ENCODE measurements at regions not wholly inside any gene's neighbourhood (a gene's known extent, or its start where the extent isn't known, plus 50 kb on each side); places are given as distances from the start of the nearest gene placed in this dataset.
"Not testable (repeated sequence)": the region's sequence is repeated elsewhere in the genome, so short reads cannot be mapped to it uniquely, and the experiment has no call there.

- no peak for DNase-seq (ENCODE audit: low read depth in 2 of 2)
- no peak for TF ChIP-seq CTCF (IDR thresholded peaks at IDR 0.05; ENCODE audit: low read depth, low read length)
- H3K4me3 ChIP-seq (replicated peaks in 1 of 2; ENCODE audit: low read depth in 2 of 2, low read length in 2 of 2), result no peak overlapping the region
Observed at GRCh38 chr17:22102177-22102576, 409.9 kb downstream of the KCNJ18 start.

- not testable (repeated sequence) for DNase-seq (ENCODE audit: low read depth in 2 of 2); H3K4me3 ChIP-seq (replicated peaks in 1 of 2; ENCODE audit: low read depth in 2 of 2, low read length in 2 of 2)
Observed at GRCh38 chr17:22116720-22117119, 424.4 kb downstream of the KCNJ18 start.

GRCh38 chr17:22117401-22117800 is 425.1 kb downstream of the KCNJ18 start:
- not testable (repeated sequence) for DNase-seq (ENCODE audit: low read depth in 2 of 2); H3K4me3 ChIP-seq (replicated peaks in 1 of 2; ENCODE audit: low read depth in 2 of 2, low read length in 2 of 2)

GRCh38 chr17:22119016-22119415 is 426.7 kb downstream of the KCNJ18 start:
- not testable (repeated sequence) for H3K4me3 ChIP-seq (replicated peaks in 1 of 2; ENCODE audit: low read depth in 2 of 2, low read length in 2 of 2); DNase-seq (ENCODE audit: low read depth in 2 of 2)

- DNase-seq (ENCODE audit: low read depth in 2 of 2), result peak in 1 of 2 donors; percentile 41
Observed at GRCh38 chr17:22119751-22120150, 427.4 kb downstream of the KCNJ18 start.

GRCh38 chr17:22123536-22124281 is 431.4 kb downstream of the KCNJ18 start:
- no peak for TF ChIP-seq CTCF (IDR thresholded peaks at IDR 0.05; ENCODE audit: low read depth, low read length)
- H3K4me3 ChIP-seq (replicated peaks in 1 of 2; ENCODE audit: low read depth in 2 of 2, low read length in 2 of 2), result no peak overlapping the region
- DNase-seq (ENCODE audit: low read depth in 2 of 2), result no peak

More at GRCh38 chr17:22119751-22120150, 427.4 kb downstream of the KCNJ18 start:
- H3K4me3 ChIP-seq (replicated peaks in 1 of 2; ENCODE audit: low read depth in 2 of 2, low read length in 2 of 2), result not testable (repeated sequence)

- TF ChIP-seq CTCF (IDR thresholded peaks at IDR 0.05; ENCODE audit: low read depth, low read length), result no peak
- no peak for DNase-seq (ENCODE audit: low read depth in 2 of 2)
- H3K4me3 ChIP-seq (replicated peaks in 1 of 2; ENCODE audit: low read depth in 2 of 2, low read length in 2 of 2), result no peak overlapping the region
Observed at GRCh38 chr17:22128171-22128570, 435.8 kb downstream of the KCNJ18 start.

- no peak overlapping the region for H3K4me3 ChIP-seq (replicated peaks in 1 of 2; ENCODE audit: low read depth in 2 of 2, low read length in 2 of 2)
- TF ChIP-seq CTCF (IDR thresholded peaks at IDR 0.05; ENCODE audit: low read depth, low read length), result no peak
- DNase-seq (ENCODE audit: low read depth in 2 of 2), result no peak
Observed at GRCh38 chr17:22128723-22129122, 436.4 kb downstream of the KCNJ18 start.

- not testable (repeated sequence) for H3K4me3 ChIP-seq (replicated peaks in 1 of 2; ENCODE audit: low read depth in 2 of 2, low read length in 2 of 2); DNase-seq (ENCODE audit: low read depth in 2 of 2)
Observed at GRCh38 chr17:22129920-22130319, 437.6 kb downstream of the KCNJ18 start.
